NCI-H1105 treated with DMSO at 0.1 percent for 48 hours (cell line): ENCODE measurements at regions not wholly inside any gene's neighbourhood (a gene's known extent, or its start where the extent isn't known, plus 50 kb on each side); places are given as distances from the start of the nearest gene placed in this dataset.
"Not testable (repeated sequence)": the region's sequence is repeated elsewhere in the genome, so short reads cannot be mapped to it uniquely, and the experiment has no call there.

Experiments used
- DNase-seq: peaks from one replicate; lab custom pipeline; 2025; lab: John Stamatoyannopoulos, UW

DNA sequence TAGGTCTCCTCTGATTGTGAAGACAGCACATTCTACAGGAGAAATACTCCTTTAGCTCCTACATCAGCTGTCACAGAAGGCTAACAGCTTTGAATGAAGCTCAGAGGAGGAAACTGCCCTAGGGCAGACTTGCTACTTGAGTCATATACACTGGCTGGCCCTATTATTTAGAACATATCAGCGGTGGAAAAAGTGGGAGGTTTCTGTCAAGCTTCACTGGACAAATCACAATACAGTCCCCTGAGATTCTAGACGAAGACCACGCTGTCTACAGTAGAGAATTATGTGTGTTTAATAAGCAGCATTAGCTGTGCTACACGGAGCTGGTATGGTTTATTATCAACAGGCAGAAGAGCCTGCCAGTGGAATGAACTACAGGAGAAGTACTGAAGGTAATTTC is 230.9 kb upstream of the FSIP2 start:
- DNase-seq: no peak

DNA sequence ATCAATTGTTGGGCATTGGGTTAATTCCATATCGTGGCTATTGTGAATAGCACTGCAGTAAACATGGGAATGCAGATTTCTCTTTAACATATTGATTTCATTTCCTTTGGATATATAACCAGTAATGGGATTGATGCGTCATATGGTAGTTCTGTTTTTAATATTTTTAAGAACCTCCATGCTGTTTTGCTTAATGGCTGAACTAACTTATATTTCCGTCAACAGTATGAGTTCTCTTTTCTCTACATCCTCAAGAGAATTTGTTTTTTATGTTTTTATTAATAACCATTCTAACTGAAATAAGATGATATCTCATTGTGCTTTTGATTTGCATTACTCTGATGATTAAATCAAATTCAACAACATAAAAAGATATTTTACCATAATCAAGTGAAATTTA is 228.5 kb upstream of the FSIP2 start:
- no peak for DNase-seq

DNA sequence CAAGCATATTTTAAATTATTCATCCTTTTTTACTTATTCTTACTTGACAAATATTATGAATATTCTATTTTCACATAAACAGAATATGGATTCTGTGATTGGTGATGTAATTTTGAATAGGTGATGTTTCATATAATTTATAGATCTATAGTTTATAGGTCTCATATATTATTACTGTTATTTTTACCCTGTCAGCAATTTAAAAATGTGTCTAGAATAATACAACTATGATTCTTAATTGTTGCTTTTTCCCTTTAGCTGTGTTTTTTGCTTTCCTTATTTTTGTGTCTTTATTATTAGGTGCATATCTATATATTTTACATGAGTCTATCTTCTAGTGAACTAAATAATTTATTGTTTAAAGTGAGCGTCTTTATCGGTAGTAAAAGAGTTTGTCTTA is 226.7 kb upstream of the FSIP2 start:
- no peak for DNase-seq

DNA sequence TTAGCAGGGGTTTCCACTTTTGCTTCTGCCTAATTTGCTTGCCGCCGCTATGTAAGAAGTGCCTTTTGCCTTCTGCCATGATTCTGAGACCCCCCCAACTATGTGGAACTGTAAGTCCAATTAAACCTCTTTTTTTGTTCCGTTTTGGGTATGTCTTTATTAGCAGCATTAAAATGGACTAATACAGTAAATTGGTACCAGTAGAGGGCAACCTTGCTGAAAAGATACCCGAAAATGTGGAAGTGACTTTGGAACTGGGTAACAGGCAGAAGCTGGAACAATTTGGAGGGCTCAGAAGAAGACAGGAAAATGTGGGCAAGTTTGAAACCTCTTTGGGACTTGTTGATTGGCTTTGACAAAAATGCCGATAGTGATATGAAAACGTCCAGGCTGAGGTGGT is 216.1 kb upstream of the FSIP2 start:
- DNase-seq: no peak

DNA sequence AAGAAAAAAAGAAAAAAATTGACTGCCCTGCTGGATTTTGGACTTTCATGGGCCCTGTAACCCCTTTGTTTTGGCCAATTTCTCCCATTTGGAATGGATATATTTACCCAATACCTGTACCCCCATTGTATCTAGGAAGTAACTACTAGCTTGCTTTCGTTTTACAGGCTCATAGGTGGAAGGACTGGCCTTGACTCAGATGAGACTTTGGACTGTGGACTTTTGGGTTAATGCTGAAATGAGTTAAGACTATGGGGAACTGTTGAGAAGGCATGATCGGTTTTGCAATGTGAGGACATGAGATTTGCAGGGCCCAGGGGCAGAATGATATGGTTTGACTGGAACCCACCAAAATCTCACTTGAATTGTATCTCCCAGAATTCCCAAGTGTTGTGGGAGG is 214.4 kb upstream of the FSIP2 start:
- DNase-seq: not testable (repeated sequence)

DNA sequence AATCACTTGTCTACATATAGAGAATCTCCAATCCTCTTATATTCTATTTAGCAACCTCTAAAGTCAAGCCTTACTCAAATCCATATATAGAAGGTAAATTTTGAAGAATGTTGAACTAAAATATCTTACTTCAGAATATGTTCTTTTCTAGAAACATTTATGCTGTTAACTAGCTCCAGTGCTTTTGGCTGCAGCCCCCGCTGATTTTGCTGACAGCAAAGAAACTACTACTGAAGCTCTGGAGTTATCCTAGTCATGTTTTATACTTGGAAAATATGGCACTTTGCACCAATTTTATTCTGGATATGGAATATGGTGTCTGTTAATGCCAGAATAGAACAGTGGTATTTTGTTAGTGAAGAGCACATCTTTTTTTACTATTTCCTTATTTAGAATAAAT is 212.4 kb upstream of the FSIP2 start:
- DNase-seq: no peak

DNA sequence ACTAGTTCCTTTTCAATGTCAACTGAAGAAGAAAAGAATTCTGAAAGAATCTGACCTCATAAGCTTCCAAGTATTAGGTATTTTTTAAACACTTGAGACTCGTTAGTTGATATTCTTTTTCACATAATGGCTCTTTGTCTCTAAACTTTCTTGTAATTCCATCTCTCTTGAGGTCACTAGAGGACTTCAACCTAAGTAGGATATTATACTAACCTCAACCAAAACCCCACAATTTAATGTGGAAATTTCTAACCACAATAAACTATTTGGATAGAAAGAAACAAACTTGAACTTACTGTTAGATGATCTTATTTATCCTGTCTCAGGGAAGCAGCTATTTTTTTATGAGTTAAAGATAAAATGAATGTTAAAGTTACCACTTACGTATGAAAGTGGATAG is 206.9 kb upstream of the FSIP2 start:
- DNase-seq: no peak

DNA sequence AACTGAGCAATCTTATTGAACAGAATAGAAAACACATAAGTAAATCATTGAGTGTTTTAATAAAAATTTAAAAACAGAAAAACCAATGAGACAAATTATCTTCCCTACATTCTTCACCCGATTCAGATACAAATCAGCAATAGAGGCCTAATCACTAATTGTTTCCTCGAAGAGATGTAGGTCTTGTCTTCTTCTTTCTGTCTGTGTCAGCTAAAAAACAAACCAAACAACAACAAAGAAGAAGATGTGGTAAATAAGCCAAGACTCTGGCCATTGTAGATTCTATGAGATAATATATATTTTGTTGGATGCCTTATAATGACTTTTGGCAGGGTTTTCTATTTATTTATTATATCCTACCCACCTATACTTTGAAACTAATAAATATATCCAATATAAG is 200.9 kb upstream of the FSIP2 start:
- DNase-seq: no peak

DNA sequence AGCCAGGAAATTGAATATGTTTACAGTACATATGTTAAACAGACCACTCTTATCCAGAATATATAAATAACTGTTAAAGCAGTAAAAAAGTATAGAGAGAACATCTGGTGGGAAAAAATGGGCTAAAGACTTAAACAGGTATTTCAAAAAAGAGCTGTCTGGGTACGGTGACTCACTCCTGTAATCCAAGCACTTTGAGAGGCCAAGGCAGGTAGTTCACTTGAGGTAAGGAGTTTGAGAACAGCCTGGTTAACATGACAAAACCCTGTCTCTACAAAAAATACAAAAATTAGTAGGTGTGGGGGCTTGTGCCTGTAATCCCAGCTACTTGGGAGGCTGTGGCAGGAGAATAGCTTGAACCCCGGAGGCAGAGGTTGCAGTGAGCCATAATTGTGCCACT is 171.4 kb upstream of the FSIP2 start:
- DNase-seq: no peak

DNA sequence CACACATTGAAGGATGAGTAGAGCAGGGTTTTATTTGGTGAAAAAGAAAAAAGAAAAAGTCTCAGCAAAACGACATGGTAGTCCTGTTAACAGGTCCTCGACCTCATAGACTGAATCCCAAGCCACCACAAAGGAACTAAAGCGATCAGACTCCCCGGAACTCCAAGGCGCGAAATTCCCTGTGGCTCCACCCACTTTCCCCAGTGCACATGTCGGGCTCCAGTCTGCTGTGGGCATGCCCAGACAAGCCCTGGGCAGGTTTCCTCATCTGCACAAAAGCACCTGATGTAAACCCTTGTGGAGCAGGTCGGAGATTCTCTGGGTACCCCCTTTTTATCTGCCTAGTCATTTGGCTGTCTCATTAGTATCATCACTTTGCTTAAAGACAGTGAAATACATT is 170.7 kb upstream of the FSIP2 start:
- no peak for DNase-seq

DNA sequence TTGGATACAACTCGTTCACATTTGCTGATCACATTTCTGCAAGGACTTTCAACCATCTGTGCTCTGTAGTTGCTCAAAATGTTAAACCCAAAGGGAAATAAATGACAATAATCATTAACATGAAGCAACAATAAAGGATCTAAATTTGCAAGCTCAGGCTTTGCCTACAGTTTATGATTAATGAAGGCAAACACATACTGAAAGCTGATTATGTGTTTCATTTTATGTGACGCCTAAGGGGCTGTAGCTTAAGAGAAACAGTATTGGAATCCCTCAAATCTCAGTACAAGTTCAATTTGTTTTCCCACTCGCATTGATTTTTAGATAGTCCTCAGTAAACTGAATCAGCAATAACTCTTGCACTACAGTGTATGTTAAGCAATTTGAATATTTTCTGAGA is 160.3 kb upstream of the FSIP2 start:
- DNase-seq: no peak

DNA sequence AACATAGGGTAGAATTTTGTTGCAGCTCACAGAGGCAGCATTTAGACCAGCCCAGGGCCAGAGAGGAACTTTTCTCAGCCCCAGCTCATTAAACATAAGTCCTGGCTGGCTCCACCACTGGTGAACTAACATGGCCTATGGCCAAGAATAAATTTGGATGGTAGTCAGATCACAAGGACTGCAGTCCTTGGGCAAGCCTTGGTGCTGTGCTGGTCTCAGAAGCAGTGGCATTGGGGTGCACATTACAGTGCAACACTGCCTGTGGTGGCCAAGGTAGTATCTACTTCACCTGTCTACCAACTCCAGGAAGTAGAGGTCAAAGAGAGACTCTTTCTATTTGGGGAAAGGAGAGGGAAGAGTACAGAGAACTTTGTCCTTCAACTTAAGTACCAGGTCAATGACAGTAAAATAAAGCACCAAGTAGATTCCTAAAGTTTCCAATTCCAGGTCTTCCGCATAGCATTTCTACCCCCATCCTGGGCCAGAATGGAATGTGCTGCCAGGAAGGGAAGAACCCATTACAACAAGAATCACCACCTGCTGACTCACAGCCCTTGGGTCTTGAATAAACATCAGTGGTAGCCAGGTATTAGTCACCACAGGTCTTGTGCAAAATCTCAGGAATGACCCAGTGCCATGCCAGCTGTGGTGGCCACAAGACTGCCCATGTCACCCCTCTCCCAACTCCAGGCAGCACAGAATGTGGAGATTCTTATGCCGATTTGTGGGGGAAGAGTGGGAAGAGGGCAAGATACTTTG is 155.4 kb upstream of the FSIP2 start:
- DNase-seq: peak; percentile 35

DNA sequence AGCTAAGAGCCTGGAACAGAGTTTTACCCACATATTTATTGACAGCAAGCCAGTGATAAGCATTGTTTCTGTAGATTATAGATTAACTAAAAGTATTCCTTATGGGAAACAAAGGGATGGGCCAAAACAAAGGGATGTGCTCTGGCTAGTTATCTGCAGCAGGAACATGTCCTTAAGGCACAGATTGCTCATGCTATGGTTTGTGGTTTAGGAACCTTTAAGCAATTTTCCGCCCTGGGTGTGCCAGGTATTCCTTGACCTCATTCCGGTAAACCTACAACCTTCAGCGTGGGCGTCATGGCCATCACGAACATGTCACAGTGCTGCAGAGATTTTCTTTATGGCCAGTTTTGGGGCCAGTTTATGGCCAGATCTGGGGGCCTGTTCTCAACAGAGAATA is 153.4 kb upstream of the FSIP2 start:
- not testable (repeated sequence) for DNase-seq

DNA sequence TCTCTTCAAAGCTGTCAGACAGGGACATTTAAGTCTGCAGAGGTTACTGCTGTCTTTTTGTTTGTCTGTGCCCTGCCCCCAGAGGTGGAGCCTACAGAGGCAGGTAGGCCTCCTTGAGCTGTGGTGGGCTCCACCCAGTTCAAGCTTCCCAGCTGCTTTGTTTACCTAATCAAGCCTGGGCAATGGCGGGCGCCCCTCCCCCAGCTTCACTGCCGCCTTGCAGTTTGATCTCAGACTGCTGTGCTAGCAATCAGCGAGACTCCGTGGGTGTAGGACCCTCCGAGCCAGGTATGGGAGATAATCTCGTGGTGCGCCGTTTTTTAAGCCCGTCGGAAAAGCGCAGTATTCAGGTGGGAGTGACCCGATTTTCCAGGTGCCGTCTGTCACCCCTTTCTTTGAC is 147.3 kb upstream of the FSIP2 start:
- not testable (repeated sequence) for DNase-seq

DNA sequence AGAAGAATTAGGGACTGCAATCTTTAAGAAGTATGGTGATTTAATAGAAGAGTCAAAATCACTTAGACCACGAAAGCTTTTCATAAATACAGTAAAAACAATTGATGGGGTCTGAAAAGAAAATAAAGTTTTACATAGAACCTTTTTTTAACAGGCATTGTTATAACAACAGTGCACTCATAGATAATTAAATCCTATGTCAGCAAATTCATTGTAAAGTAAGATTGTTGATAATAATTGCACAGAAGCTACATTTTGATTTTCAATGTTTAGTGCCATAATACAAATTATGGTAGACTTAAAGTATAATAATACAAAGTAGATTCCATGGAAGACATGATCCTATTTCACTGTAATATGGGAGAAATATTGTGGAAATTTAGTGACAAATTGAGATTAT is 130.7 kb upstream of the FSIP2 start:
- DNase-seq: no peak

DNA sequence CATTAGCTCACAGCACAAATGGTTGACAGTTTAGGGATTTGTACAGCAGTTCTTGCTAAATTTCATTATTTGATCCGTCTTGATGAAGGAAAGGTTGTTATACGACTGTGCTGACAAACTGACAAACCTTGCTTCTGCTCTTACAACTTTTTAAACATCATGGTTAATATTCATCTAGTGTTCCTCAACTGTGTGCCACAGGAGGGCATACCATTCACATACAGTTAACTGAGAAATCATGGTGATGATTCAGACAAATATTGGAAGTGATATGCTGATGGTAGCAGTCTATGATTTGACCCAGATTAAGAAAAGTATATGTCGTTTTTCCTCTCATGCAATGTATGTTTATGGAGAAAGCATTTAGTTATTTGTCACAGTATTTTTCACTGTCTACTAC is 129.8 kb upstream of the FSIP2 start:
- DNase-seq: no peak

DNA sequence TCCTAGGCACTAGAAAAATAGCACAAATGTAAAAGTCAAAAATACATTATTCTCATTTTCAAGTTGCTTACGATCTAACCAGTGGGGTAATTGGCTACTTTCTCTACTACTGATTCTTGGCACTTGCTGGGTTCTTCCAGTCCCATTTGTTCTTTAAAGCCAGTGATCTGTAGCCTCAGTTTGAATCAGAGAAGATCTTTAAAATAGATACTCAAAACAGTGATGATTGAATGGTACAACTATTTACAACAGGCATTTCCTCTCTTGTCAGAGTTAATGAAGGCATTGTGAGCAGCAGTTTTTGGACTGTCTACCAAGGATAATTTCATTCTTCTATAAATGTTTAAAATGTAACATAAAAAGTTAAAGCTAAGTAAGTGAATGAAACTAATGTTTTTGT is 128.3 kb upstream of the FSIP2 start:
- DNase-seq: no peak

DNA sequence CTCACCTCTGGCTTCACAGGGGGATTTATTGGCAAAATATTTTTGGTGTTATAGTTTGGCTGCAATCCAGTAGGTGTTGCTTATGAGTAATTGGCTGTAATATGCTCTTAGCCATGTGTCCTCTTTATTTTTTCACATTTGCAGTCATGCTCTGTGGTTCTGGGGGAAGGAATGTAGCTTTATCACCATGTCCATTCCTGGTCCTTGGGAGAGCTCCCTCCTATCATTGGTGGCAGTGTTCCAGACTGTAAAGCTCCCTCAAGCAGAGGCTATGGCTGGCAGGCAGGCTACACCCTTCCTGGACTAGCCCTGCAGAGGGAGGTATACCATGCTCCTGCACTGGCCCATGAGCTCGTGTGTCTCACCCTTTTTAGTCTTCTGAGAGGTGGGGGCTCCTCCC is 120.0 kb upstream of the FSIP2 start:
- peak; percentile 3 for DNase-seq

DNA sequence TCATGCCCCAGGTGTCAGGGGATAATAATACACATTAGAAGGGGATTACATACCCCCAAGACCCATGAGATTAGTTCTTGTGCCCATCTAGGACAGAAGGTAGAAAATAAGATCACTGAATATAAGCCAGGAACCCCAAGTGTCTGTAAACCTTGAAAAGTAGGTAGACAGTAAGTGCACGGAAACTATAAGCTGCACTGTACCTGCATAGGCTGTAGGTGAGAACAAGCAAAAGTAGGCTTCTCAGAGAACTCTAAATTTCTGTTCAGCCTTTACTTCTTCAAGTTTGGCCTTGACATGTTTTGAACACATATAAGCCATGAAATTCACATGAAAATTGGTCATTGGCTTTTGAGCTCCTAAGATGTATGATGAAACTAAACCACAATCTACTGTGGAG is 113.0 kb upstream of the FSIP2 start:
- DNase-seq: no peak

DNA sequence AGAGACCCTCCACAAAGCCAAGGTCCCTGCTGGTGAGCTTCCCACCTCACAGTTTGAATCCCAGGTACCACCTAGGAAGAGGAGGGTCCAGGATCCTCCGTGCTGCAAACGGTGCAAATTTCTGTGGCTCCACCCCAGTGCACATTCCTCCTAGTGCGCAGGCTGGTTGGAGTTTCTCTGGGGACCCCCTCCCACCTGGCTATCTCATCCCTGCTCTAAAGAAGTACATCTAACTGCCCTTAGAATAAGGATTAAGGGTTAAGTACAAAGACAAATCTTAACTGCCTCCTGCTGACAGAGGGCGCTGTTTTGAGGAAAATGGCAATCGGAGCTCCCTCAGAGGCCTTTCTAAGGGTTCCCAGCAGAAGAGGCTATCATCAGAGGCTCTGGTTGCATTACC is 109.6 kb upstream of the FSIP2 start:
- DNase-seq: no peak

DNA sequence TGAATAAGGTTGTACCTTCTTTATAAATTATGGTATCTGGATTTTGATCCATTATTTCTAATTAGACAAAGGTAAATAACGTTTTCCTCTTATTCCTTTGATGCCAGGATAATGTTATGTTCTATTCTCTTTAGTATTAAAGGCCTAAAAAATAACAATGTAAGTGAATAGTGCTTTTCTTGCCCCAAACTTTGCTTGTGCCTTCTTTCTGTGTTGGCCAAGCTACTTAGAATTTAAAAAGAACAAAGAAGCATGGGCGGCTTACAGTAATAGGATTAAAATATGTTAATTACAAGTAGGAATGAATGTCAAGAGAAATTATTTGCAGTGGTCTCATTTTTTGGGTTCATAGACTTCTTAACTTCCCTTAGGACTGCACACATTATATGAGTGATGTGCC is 105.0 kb upstream of the FSIP2 start:
- no peak for DNase-seq

DNA sequence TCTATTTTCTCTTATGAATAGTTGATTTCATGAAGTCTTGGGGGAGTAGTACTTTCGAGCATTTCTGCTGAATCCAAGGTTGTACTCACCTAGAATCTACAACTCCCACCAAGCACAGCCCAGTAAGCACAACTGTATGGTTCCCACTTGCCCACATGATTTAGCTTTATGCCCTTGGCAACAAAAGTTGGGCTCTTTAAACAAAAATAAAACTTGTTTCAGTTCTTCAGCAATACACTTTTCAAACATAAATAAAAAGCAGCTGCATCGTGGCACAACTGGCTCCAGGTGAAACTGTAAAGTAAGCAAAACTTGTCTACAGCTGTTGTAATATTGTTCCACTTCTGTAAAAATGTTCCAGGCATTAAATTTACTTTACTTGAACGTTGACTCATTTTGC is 99.8 kb upstream of the FSIP2 start:
- no peak for DNase-seq

DNA sequence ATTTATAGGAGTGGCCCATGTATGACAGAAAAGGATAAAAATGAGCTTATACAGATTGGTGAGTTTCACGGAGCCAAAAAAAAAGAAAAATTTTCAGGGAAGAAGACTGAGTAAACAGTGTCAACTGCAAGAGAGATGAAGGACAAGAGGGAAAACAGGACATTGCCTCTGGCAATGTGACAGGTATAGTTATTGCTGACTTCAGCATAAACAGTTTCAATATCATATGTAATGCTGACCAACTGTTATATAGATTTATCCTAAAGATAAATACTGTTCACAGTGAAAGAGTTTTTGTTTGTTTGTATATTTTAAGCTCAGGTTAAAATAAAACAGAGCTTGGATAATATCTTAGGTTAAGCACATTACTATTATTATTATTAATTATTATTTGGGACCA is 98.0 kb upstream of the FSIP2 start:
- DNase-seq: no peak

DNA sequence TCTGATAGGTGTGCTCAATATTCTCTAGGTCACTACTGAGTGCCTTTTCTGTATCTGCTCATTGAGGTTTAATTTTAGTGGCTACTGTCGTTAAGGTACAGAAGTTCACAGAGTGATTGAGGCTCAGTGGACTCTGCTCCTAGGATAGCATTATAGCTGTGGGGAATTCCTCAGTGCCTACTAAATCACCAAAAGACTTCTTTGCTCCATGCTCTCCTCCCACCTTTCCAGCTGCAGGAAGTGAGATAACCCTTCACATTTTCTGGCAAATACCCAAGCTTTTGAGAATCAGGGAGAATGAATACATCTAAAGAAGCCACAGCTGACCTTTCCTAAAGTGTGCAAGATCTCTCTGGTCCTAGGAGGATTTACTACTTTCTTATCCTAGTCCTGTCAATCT is 95.2 kb upstream of the FSIP2 start:
- no peak for DNase-seq

DNA sequence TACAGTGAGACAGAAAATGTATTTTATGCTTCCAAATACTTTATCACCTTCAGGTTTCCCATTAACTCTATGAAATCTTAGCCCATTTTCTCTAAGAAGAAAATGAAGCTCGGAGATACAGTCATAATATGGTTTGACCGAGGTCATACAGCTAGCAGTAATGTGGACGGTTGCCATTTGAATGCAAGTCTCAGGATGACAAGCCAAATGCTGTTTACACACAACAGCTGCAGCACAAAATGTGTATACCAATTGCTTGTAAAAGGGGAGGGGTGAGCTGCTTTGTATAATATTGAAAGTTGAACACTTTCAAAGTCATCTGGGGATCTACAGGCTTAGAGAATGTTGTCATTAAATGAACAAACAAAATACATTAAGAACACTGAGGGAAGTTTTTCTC is 93.8 kb upstream of the FSIP2 start:
- DNase-seq: no peak
